H9 (cell line): ENCODE measurements at regions not wholly inside any gene's neighbourhood (a gene's known extent, or its start where the extent isn't known, plus 50 kb on each side); places are given as distances from the start of the nearest gene placed in this dataset.
A peak's percentile ranks its signal among the peaks of the same experiment; 100 is the strongest.

Experiments used
- DNase-seq: peaks from one replicate; pipeline ENCODE4 v3.0.0-alpha.2; 2017
- H2AFZ ChIP-seq: one replicate; pipeline ENCODE4 v1.6.1; 2013; ENCODE audit warnings: mild to moderate bottlenecking, low read length, control low read depth, moderate library complexity
- H2AK5ac ChIP-seq: 2 replicates; pipeline ENCODE4 v1.6.1; 2013; ENCODE audit warnings: low read length, control low read depth, mixed read lengths; ENCODE audit not compliant: insufficient read length
- H2BK120ac ChIP-seq: one replicate; pipeline ENCODE4 v1.6.1; 2013; ENCODE audit warnings: low read depth, mild to moderate bottlenecking, low read length, control low read depth, inconsistent platforms; ENCODE audit not compliant: poor library complexity, severe bottlenecking
- H2BK12ac ChIP-seq: 2 replicates; pipeline ENCODE4 v1.6.1; 2013; ENCODE audit warnings: low read length, control low read depth, mixed read lengths, low read depth; ENCODE audit not compliant: insufficient read length
- H2BK15ac ChIP-seq: 2 replicates; pipeline ENCODE4 v1.6.1; 2013; ENCODE audit warnings: low read depth, low read length, control low read depth
- H2BK20ac ChIP-seq: one replicate; pipeline ENCODE4 v1.6.1; 2013; ENCODE audit warnings: low read depth, mild to moderate bottlenecking, low read length, control low read depth, inconsistent platforms; ENCODE audit not compliant: poor library complexity, severe bottlenecking
- H2BK5ac ChIP-seq: 2 replicates; pipeline ENCODE4 v1.6.1; 2013; ENCODE audit warnings: low read length, control low read depth, mixed read lengths; ENCODE audit not compliant: insufficient read length
- H3K14ac ChIP-seq: 2 replicates; pipeline ENCODE4 v1.6.1; 2013; ENCODE audit warnings: low read length, control low read depth; ENCODE audit not compliant: insufficient read depth
- H3K18ac ChIP-seq: 2 replicates; pipeline ENCODE4 v1.6.1; 2013; ENCODE audit warnings: low read depth, mild to moderate bottlenecking, mixed read lengths, low read length, control low read depth; ENCODE audit not compliant: insufficient read length
- H3K23ac ChIP-seq: 2 replicates; pipeline ENCODE4 v1.6.1; 2013; ENCODE audit warnings: low read length, control low read depth, mixed read lengths, low read depth; ENCODE audit not compliant: insufficient read length
- H3K23me2 ChIP-seq: 2 replicates; pipeline ENCODE4 v1.6.1; 2013; ENCODE audit warnings: low read depth, mild to moderate bottlenecking, mixed read lengths, low read length, control low read depth; ENCODE audit not compliant: insufficient read length, poor library complexity, severe bottlenecking
- H3K27ac ChIP-seq: 2 replicates; pipeline ENCODE4 v1.5.1; 2013; ENCODE audit warnings: low read length, control low read depth, mixed read lengths, low read depth; ENCODE audit not compliant: insufficient read length
- H3K27me3 ChIP-seq: 2 replicates; pipeline ENCODE4 v1.6.1; 2013; ENCODE audit warnings: low read length, control low read depth, inconsistent platforms; ENCODE audit not compliant: insufficient read depth
- H3K4ac ChIP-seq: 2 replicates; pipeline ENCODE4 v1.6.1; 2013; ENCODE audit warnings: low read depth, mild to moderate bottlenecking, control low read depth, inconsistent platforms, low read length, moderate library complexity
- H3K4me1 ChIP-seq: 2 replicates; pipeline ENCODE4 v1.6.1; 2013; ENCODE audit warnings: low read length, control low read depth, inconsistent platforms; ENCODE audit not compliant: insufficient read depth
- H3K4me2 ChIP-seq: 2 replicates; pipeline ENCODE4 v1.6.1; 2013; ENCODE audit warnings: low read length, control low read depth, mixed read lengths; ENCODE audit not compliant: insufficient read length, insufficient read depth
- H3K56ac ChIP-seq: 2 replicates; pipeline ENCODE4 v1.6.1; 2013; ENCODE audit warnings: low read depth, mild to moderate bottlenecking, mixed read lengths, low read length, control low read depth; ENCODE audit not compliant: insufficient read length
- H3K79me1 ChIP-seq: 2 replicates; pipeline ENCODE4 v1.6.1; 2013; ENCODE audit warnings: low read depth, mild to moderate bottlenecking, moderate library complexity, low read length, control low read depth, inconsistent platforms; ENCODE audit not compliant: insufficient read depth, poor library complexity, severe bottlenecking
- H3K79me2 ChIP-seq: 2 replicates; pipeline ENCODE4 v1.6.1; 2013; ENCODE audit warnings: low read length, control low read depth, inconsistent platforms; ENCODE audit not compliant: insufficient read depth
- H3K9ac ChIP-seq: 2 replicates; pipeline ENCODE4 v1.6.1; 2013; ENCODE audit warnings: low read length, control low read depth, mixed read lengths; ENCODE audit not compliant: insufficient read length; ENCODE audit errors: extremely low read depth
- H3K9me3 ChIP-seq: one replicate; pipeline ENCODE4 v1.6.1; 2013; ENCODE audit warnings: low read depth, low read length, inconsistent platforms; ENCODE audit not compliant: control insufficient read depth
- H3T11ph ChIP-seq: one replicate; pipeline ENCODE4 v1.6.1; 2013; ENCODE audit warnings: mild to moderate bottlenecking, low read length, control low read depth, inconsistent platforms
- H4K20me1 ChIP-seq: one replicate; pipeline ENCODE4 v1.6.1; 2013; ENCODE audit not compliant: control insufficient read depth, insufficient read length, insufficient read depth
- H4K5ac ChIP-seq: 2 replicates; pipeline ENCODE4 v1.6.1; 2013; ENCODE audit warnings: low read depth, mild to moderate bottlenecking, mixed read lengths, low read length, control low read depth; ENCODE audit not compliant: insufficient read length
- H4K8ac ChIP-seq: replicated peaks from 2 replicates; pipeline ENCODE4 v1.6.1; 2013; ENCODE audit warnings: low read length, control low read depth, mixed read lengths, low read depth; ENCODE audit not compliant: insufficient read length
- H4K91ac ChIP-seq: 2 replicates; pipeline ENCODE4 v1.6.1; 2013; ENCODE audit warnings: low read depth, mild to moderate bottlenecking, moderate library complexity, mixed read lengths, low read length, control low read depth; ENCODE audit not compliant: insufficient read length
- H3K27ac Mint-ChIP-seq, 3 experiments: 2 replicates in 2 of 3; 3 replicates in 1 of 3; pipeline ENCODE4 v1.8.0; 2020 to 2021; ENCODE audit warnings: mixed read lengths in 3 of 3, mild to moderate bottlenecking in 1 of 3, moderate library complexity in 1 of 3
- H3K27me3 Mint-ChIP-seq: 2 replicates; pipeline ENCODE4 v1.8.0; 2021; ENCODE audit warnings: low read depth, mild to moderate bottlenecking, moderate library complexity, mixed read lengths
- H3K36me3 Mint-ChIP-seq, 3 experiments: 2 replicates in 2 of 3; 3 replicates in 1 of 3; pipeline ENCODE4 v1.8.0; 2020 to 2021; ENCODE audit warnings: low read depth in 3 of 3, mixed read lengths in 3 of 3; ENCODE audit not compliant: insufficient read depth in 1 of 3
- H3K4me1 Mint-ChIP-seq, 2 experiments: 2 replicates each; pipeline ENCODE4 v1.8.0; 2020; ENCODE audit warnings: mixed read lengths in 2 of 2
- H3K4me3 Mint-ChIP-seq, 2 experiments: 2 replicates in 1 of 2; 3 replicates in 1 of 2; pipeline ENCODE4 v1.8.0; 2020 to 2021; ENCODE audit warnings: mild to moderate bottlenecking in 2 of 2, mixed read lengths in 2 of 2, moderate library complexity in 1 of 2
- H3K9me3 Mint-ChIP-seq, 2 experiments: 2 replicates in 1 of 2; 3 replicates in 1 of 2; pipeline ENCODE4 v1.8.0; 2020; ENCODE audit warnings: mild to moderate bottlenecking in 2 of 2, mixed read lengths in 2 of 2, moderate library complexity in 1 of 2
- CTCF ChIP-seq: fragments of 200-600 bp; sonication (generic); conservative IDR thresholded peaks from 3 replicates; pipeline ENCODE4 v1.8.0; 2021; ENCODE audit warnings: antibody characterized with exemption, mild to moderate bottlenecking
- WGBS: extraction: QIAGEN DNeasy Blood & Tissue Kit; methylation state at CpG from one replicate; pipeline ENCODE4 v1.1.7; 2013; ENCODE audit warnings: missing lambda C conversion rate, low lambda C conversion rate, mixed read lengths; ENCODE audit not compliant: insufficient read length; ENCODE audit errors: extremely low coverage; 5-methylcytosine and 5-hydroxymethylcytosine counted together

GRCh38 chr15:25170781-25171110 is 216.0 kb downstream of the SNRPN start:
- no peaks in the 10 kb centered on the region for H3K4me1 ChIP-seq
- no peak overlapping the region for H2BK12ac ChIP-seq
- H2BK15ac ChIP-seq, result no peak overlapping the region
- no peak overlapping the region for H4K5ac ChIP-seq
- no CpG with 5 or more reads among the region's 6 CpGs for WGBS
- H3K56ac ChIP-seq, result no peak overlapping the region
- no peak overlapping the region for H2BK5ac ChIP-seq
- TF ChIP-seq CTCF, result no peak
- Mint-ChIP-seq H3K4me1 (no peaks in the 10 kb centered on the region), H3K9me3 (peaks cover 62 to 73% of the 10 kb centered on the region in 2 experiments), H3K27ac (no peak overlapping the region), H3K36me3 (peaks cover 12 to 15% (median 14%) of the 10 kb centered on the region in 3 experiments; a peak in 6 of 7 replicates), H3K27me3 (no peaks in the 10 kb centered on the region; the same call in 1 of the 2 replicates), H3K4me3 (no peak overlapping the region)
- H2BK120ac ChIP-seq, result no peak overlapping the region
- H3K9ac ChIP-seq, result no peak overlapping the region
- no peak overlapping the region for H4K8ac ChIP-seq
- no peaks in the 10 kb centered on the region for H3K23me2 ChIP-seq
- H3K23ac ChIP-seq, result no peak overlapping the region
- H3K79me1 ChIP-seq, result no peaks in the 10 kb centered on the region
- no peak overlapping the region for H3T11ph ChIP-seq
- DNase-seq, result peak; percentile 6
- H3K9me3 ChIP-seq, result peaks cover 54% of the 10 kb centered on the region
- H2AFZ ChIP-seq, result no peak overlapping the region
- H3K4me2 ChIP-seq, result no peak overlapping the region
- no peaks in the 10 kb centered on the region for H3K79me2 ChIP-seq
- H3K27ac ChIP-seq, result no peak overlapping the region
- H3K14ac ChIP-seq, result no peak overlapping the region
- no peaks in the 10 kb centered on the region for H4K20me1 ChIP-seq
- no peak overlapping the region for H2BK20ac ChIP-seq
- no peak overlapping the region for H2AK5ac ChIP-seq
- H4K91ac ChIP-seq, result no peak overlapping the region
- H3K18ac ChIP-seq, result no peak overlapping the region
- H3K4ac ChIP-seq, result no peak overlapping the region
- no peaks in the 10 kb centered on the region for H3K27me3 ChIP-seq
